ENCODE measurements at regions not wholly inside any gene's neighbourhood (a gene's known extent, or its start where the extent isn't known, plus 50 kb on each side); places are given as distances from the start of the nearest gene placed in this dataset.
A peak's percentile ranks its signal among the peaks of the same experiment; 100 is the strongest.
"Not testable (repeated sequence)": the region's sequence is repeated elsewhere in the genome, so short reads cannot be mapped to it uniquely, and the experiment has no call there.

GRCh38 chr1:148432318-148432717 lies 50.8 kb downstream of the PPIAL4G start:
- not testable (repeated sequence) for H3K9me3 ChIP-seq (ENCODE audit: control insufficient read depth in 2 of 2, insufficient read depth in 1 of 2, low read depth in 1 of 2, low read length in 1 of 2); H3K36me3 ChIP-seq (ENCODE audit: control insufficient read depth in 2 of 2, insufficient read depth in 2 of 2, low read length in 1 of 2); H3K4me3 ChIP-seq (ENCODE audit: low read depth in 1 of 2, low read length in 2 of 2); H3K4me1 ChIP-seq (ENCODE audit: control insufficient read depth in 2 of 2, insufficient read depth in 2 of 2, low read length in 1 of 2); H3K27me3 ChIP-seq (ENCODE audit: control insufficient read depth in 1 of 2, insufficient read depth in 2 of 2, low read length in 2 of 2)
- peak overlapping the region in 1 of 2 donors; percentile 14 for H3K27ac ChIP-seq (ENCODE audit: low read depth in 2 of 2, low read length in 1 of 2)
- 49 to 54% methylated on average over 2 of the region's 2 CpGs for WGBS, 2 donors

- H3K4me3 ChIP-seq (ENCODE audit: low read depth in 1 of 2, low read length in 2 of 2); H3K27me3 ChIP-seq (ENCODE audit: control insufficient read depth in 1 of 2, insufficient read depth in 2 of 2, low read length in 2 of 2); H3K36me3 ChIP-seq (ENCODE audit: control insufficient read depth in 2 of 2, insufficient read depth in 2 of 2, low read length in 1 of 2); H3K9me3 ChIP-seq (ENCODE audit: control insufficient read depth in 2 of 2, insufficient read depth in 1 of 2, low read depth in 1 of 2, low read length in 1 of 2); H3K4me1 ChIP-seq (ENCODE audit: control insufficient read depth in 2 of 2, insufficient read depth in 2 of 2, low read length in 1 of 2); H3K27ac ChIP-seq (ENCODE audit: low read depth in 2 of 2, low read length in 1 of 2): not testable (repeated sequence)
Measured at GRCh38 chr1:148429856-148430255, 53.2 kb downstream of the PPIAL4G start.

- H3K4me3 ChIP-seq (ENCODE audit: low read depth in 1 of 2, low read length in 2 of 2); H3K27ac ChIP-seq (ENCODE audit: low read depth in 2 of 2, low read length in 1 of 2); H3K4me1 ChIP-seq (ENCODE audit: control insufficient read depth in 2 of 2, insufficient read depth in 2 of 2, low read length in 1 of 2); H3K36me3 ChIP-seq (ENCODE audit: control insufficient read depth in 2 of 2, insufficient read depth in 2 of 2, low read length in 1 of 2); H3K9me3 ChIP-seq (ENCODE audit: control insufficient read depth in 2 of 2, insufficient read depth in 1 of 2, low read depth in 1 of 2, low read length in 1 of 2); H3K27me3 ChIP-seq (ENCODE audit: control insufficient read depth in 1 of 2, insufficient read depth in 2 of 2, low read length in 2 of 2): not testable (repeated sequence)
- 63 to 64% methylated on average over 2 of the region's 2 CpGs for WGBS, 2 donors
Measured at GRCh38 chr1:148426940-148427611, 56.0 kb downstream of the PPIAL4G start.

- WGBS, 2 donors: 72 to 74% methylated on average over 2 of the region's 2 CpGs
- H3K27me3 ChIP-seq (ENCODE audit: control insufficient read depth in 1 of 2, insufficient read depth in 2 of 2, low read length in 2 of 2); H3K4me1 ChIP-seq (ENCODE audit: control insufficient read depth in 2 of 2, insufficient read depth in 2 of 2, low read length in 1 of 2); H3K4me3 ChIP-seq (ENCODE audit: low read depth in 1 of 2, low read length in 2 of 2); H3K27ac ChIP-seq (ENCODE audit: low read depth in 2 of 2, low read length in 1 of 2); H3K9me3 ChIP-seq (ENCODE audit: control insufficient read depth in 2 of 2, insufficient read depth in 1 of 2, low read depth in 1 of 2, low read length in 1 of 2); H3K36me3 ChIP-seq (ENCODE audit: control insufficient read depth in 2 of 2, insufficient read depth in 2 of 2, low read length in 1 of 2): not testable (repeated sequence)
Measured at GRCh38 chr1:148426385-148426784, 56.7 kb downstream of the PPIAL4G start.

GRCh38 chr1:148424143-148425003 lies 58.7 kb downstream of the PPIAL4G start:
- H3K27ac ChIP-seq (ENCODE audit: low read depth in 2 of 2, low read length in 1 of 2): peak overlapping the region; percentile 73 to 78
- WGBS, 2 donors: 64 to 70% methylated on average over 1 of the region's 1 CpG
- H3K4me1 ChIP-seq (ENCODE audit: control insufficient read depth in 2 of 2, insufficient read depth in 2 of 2, low read length in 1 of 2); H3K4me3 ChIP-seq (ENCODE audit: low read depth in 1 of 2, low read length in 2 of 2); H3K9me3 ChIP-seq (ENCODE audit: control insufficient read depth in 2 of 2, insufficient read depth in 1 of 2, low read depth in 1 of 2, low read length in 1 of 2); H3K27me3 ChIP-seq (ENCODE audit: control insufficient read depth in 1 of 2, insufficient read depth in 2 of 2, low read length in 2 of 2); H3K36me3 ChIP-seq (ENCODE audit: control insufficient read depth in 2 of 2, insufficient read depth in 2 of 2, low read length in 1 of 2): not testable (repeated sequence)

GRCh38 chr1:148422921-148423320 lies 60.2 kb downstream of the PPIAL4G start:
- H3K4me3 ChIP-seq (ENCODE audit: low read depth in 1 of 2, low read length in 2 of 2); H3K27ac ChIP-seq (ENCODE audit: low read depth in 2 of 2, low read length in 1 of 2); H3K4me1 ChIP-seq (ENCODE audit: control insufficient read depth in 2 of 2, insufficient read depth in 2 of 2, low read length in 1 of 2); H3K27me3 ChIP-seq (ENCODE audit: control insufficient read depth in 1 of 2, insufficient read depth in 2 of 2, low read length in 2 of 2); H3K36me3 ChIP-seq (ENCODE audit: control insufficient read depth in 2 of 2, insufficient read depth in 2 of 2, low read length in 1 of 2); H3K9me3 ChIP-seq (ENCODE audit: control insufficient read depth in 2 of 2, insufficient read depth in 1 of 2, low read depth in 1 of 2, low read length in 1 of 2): not testable (repeated sequence)
- 86 to 91% methylated on average over 4 of the region's 4 CpGs for WGBS, 2 donors

- not testable (repeated sequence) for H3K9me3 ChIP-seq (ENCODE audit: control insufficient read depth in 2 of 2, insufficient read depth in 1 of 2, low read depth in 1 of 2, low read length in 1 of 2); H3K36me3 ChIP-seq (ENCODE audit: control insufficient read depth in 2 of 2, insufficient read depth in 2 of 2, low read length in 1 of 2); H3K27ac ChIP-seq (ENCODE audit: low read depth in 2 of 2, low read length in 1 of 2); H3K4me1 ChIP-seq (ENCODE audit: control insufficient read depth in 2 of 2, insufficient read depth in 2 of 2, low read length in 1 of 2); H3K4me3 ChIP-seq (ENCODE audit: low read depth in 1 of 2, low read length in 2 of 2); H3K27me3 ChIP-seq (ENCODE audit: control insufficient read depth in 1 of 2, insufficient read depth in 2 of 2, low read length in 2 of 2)
- WGBS, 2 donors: 89 to 93% methylated on average over 3 of the region's 3 CpGs
Measured at GRCh38 chr1:148417241-148417640, 65.9 kb downstream of the PPIAL4G start.

- not testable (repeated sequence) for H3K4me1 ChIP-seq (ENCODE audit: control insufficient read depth in 2 of 2, insufficient read depth in 2 of 2, low read length in 1 of 2); H3K27me3 ChIP-seq (ENCODE audit: control insufficient read depth in 1 of 2, insufficient read depth in 2 of 2, low read length in 2 of 2); H3K27ac ChIP-seq (ENCODE audit: low read depth in 2 of 2, low read length in 1 of 2); H3K36me3 ChIP-seq (ENCODE audit: control insufficient read depth in 2 of 2, insufficient read depth in 2 of 2, low read length in 1 of 2); H3K9me3 ChIP-seq (ENCODE audit: control insufficient read depth in 2 of 2, insufficient read depth in 1 of 2, low read depth in 1 of 2, low read length in 1 of 2); H3K4me3 ChIP-seq (ENCODE audit: low read depth in 1 of 2, low read length in 2 of 2)
- WGBS, 2 donors: 96% methylated on average over 2 of the region's 2 CpGs
Measured at GRCh38 chr1:148413385-148413784, 69.7 kb downstream of the PPIAL4G start.

GRCh38 chr1:148404786-148405568 lies 78.1 kb downstream of the PPIAL4G start:
- WGBS, 2 donors: 94 to 96% methylated on average over 28 of the region's 30 CpGs
- H3K4me1 ChIP-seq (ENCODE audit: control insufficient read depth in 2 of 2, insufficient read depth in 2 of 2, low read length in 1 of 2); H3K27ac ChIP-seq (ENCODE audit: low read depth in 2 of 2, low read length in 1 of 2); H3K4me3 ChIP-seq (ENCODE audit: low read depth in 1 of 2, low read length in 2 of 2); H3K9me3 ChIP-seq (ENCODE audit: control insufficient read depth in 2 of 2, insufficient read depth in 1 of 2, low read depth in 1 of 2, low read length in 1 of 2); H3K36me3 ChIP-seq (ENCODE audit: control insufficient read depth in 2 of 2, insufficient read depth in 2 of 2, low read length in 1 of 2); H3K27me3 ChIP-seq (ENCODE audit: control insufficient read depth in 1 of 2, insufficient read depth in 2 of 2, low read length in 2 of 2): not testable (repeated sequence)
